T-helper 2 cell treated with Interferon-gamma antibody and Interleukin-4, amounts not matched to agents 5 μg/mL and 100 μg/mL, for 36 hours (primary cell): ENCODE measurements at regions not wholly inside any gene's neighbourhood (a gene's known extent, or its start where the extent isn't known, plus 50 kb on each side); places are given as distances from the start of the nearest gene placed in this dataset.
"Not testable (repeated sequence)": the region's sequence is repeated elsewhere in the genome, so short reads cannot be mapped to it uniquely, and the experiment has no call there.

Source experiments
- DNase-seq: peaks from one replicate; pipeline ENCODE4 v3.0.0; 2021; ENCODE audit warnings: low spot score
- H3K27ac Mint-ChIP-seq: one replicate; pipeline ENCODE4 v1.8.0; 2021; ENCODE audit warnings: mild to moderate bottlenecking, mixed read lengths
- H3K27me3 Mint-ChIP-seq: one replicate; pipeline ENCODE4 v1.8.0; 2021; ENCODE audit warnings: low read depth, mixed read lengths
- H3K36me3 Mint-ChIP-seq: one replicate; pipeline ENCODE4 v1.8.0; 2021; ENCODE audit warnings: low read depth, mixed read lengths
- H3K4me1 Mint-ChIP-seq: one replicate; pipeline ENCODE4 v1.8.0; 2021; ENCODE audit warnings: low read depth, mixed read lengths
- H3K4me3 Mint-ChIP-seq: one replicate; pipeline ENCODE4 v1.8.0; 2022; ENCODE audit warnings: mild to moderate bottlenecking, moderate library complexity, mixed read lengths
- H3K9me3 Mint-ChIP-seq: one replicate; pipeline ENCODE4 v1.8.0; 2021; ENCODE audit warnings: mixed read lengths

DNA sequence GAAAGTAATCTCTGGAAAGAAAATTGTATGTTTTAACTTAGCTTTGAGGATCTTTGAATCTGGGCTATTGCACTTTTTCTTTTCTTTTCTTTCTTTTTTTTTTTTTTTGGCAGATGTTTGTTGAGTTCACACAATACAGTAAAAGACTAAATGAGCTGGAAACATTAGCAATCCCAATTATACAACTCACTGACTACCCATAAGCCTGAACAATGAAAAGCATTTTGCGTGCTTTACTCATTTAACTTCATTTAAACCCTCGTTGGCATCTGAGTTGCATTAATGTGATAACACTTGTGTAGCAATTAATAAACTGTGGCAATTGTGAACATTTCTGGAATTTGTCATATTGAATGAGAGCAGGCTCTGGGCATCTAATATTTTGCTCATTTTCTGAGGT lies 269.4 kb upstream of the RBMS3 start:
- no peak for DNase-seq
- Mint-ChIP-seq H3K27ac (no peak overlapping the region), H3K36me3 (no peaks in the 10 kb centered on the region), H3K27me3 (no peaks in the 10 kb centered on the region), H3K4me1 (no peaks in the 10 kb centered on the region), H3K9me3 (no peaks in the 10 kb centered on the region), H3K4me3 (no peak overlapping the region)

DNA sequence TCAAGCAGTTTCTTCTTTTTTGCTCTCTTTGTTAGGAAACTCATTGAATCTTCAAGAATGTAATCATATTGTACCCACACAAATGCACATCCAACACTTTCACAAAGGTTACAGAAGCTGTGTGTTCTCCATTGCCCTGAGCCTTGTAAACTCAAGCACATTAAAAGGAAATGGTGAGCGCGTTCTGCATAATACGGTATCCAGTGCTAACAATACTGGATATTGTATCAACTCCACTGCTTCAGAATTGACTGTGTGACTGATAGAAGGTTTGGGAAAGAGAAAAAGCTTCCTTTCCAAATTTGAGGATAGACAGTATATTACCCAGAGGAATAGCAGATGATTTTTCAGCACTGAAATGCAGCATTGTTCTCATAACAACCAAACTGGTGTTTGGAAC lies 268.9 kb upstream of the RBMS3 start:
- no peak overlapping the region for H3K4me3 Mint-ChIP-seq
- no peak for DNase-seq
- no peaks in the 10 kb centered on the region for H3K4me1 Mint-ChIP-seq
- no peaks in the 10 kb centered on the region for H3K36me3 Mint-ChIP-seq
- no peak overlapping the region for H3K27ac Mint-ChIP-seq
- H3K27me3 Mint-ChIP-seq, result no peaks in the 10 kb centered on the region
- no peaks in the 10 kb centered on the region for H3K9me3 Mint-ChIP-seq

DNA sequence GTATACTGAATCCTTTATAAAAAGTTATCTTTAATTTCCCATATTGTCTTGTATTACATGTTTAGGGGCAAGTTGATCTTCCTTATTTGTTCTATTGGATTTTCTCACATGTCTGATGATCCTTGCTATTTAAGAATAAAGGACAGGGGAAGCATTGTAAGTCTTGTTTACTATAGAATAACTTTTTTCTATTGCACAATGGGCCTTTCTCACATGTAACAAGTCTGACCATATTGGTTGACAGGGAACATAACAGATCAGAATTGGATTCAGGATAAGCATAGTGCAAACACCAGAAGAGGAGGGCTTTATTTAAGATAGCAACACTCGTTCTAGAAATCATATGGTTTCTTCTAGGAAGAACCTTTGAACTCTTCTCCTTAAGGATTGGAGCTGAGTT lies 257.9 kb upstream of the RBMS3 start:
- H3K4me1 Mint-ChIP-seq, result peaks cover 5% of the 10 kb centered on the region
- no peaks in the 10 kb centered on the region for H3K36me3 Mint-ChIP-seq
- H3K9me3 Mint-ChIP-seq, result peaks cover 10% of the 10 kb centered on the region
- H3K27ac Mint-ChIP-seq, result no peak overlapping the region
- DNase-seq, result no peak
- peaks cover 2% of the 10 kb centered on the region for H3K27me3 Mint-ChIP-seq
- no peak overlapping the region for H3K4me3 Mint-ChIP-seq

DNA sequence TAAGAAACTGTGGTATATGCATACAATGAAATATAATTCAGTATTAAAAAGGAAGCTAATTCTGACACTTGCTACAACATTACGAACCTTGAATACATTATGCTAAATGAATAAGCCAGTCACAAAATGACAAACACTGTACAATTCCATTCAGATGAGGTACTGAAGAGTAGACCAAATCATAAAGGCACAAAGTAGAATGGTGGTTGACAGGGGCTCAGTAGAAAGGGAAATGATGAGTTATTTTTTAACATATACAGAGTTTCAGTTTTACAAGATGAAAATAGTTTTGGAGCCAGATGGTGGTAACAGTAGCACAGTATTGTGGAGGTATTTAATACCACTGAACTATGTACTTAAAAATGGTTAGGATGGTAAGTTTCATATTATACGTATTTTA lies 254.6 kb upstream of the RBMS3 start:
- no peak for DNase-seq
- H3K4me1 Mint-ChIP-seq, result peaks cover 5% of the 10 kb centered on the region
- no peak overlapping the region for H3K4me3 Mint-ChIP-seq
- H3K27me3 Mint-ChIP-seq, result no peaks in the 10 kb centered on the region
- no peak overlapping the region for H3K27ac Mint-ChIP-seq
- H3K36me3 Mint-ChIP-seq, result no peaks in the 10 kb centered on the region
- H3K9me3 Mint-ChIP-seq, result peaks cover 10% of the 10 kb centered on the region

DNA sequence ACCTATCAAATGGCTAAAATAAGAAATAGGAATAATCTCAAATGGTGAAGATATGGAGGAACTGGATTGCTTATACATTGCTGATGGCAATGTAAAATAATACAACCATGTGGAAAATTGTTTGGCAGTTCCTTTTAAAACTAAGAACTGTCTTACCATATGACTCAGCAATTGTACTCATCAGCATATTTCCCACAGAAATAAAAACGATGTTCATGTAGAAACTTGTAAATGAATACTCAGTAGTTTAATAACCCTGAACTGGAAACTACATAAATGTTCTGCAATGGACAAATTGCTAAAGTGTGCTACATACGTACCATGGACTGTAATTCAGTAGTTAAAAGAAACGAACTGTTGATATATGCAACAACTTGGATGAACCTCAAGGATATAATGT lies 253.9 kb upstream of the RBMS3 start:
- H3K4me3 Mint-ChIP-seq, result no peak overlapping the region
- no peaks in the 10 kb centered on the region for H3K36me3 Mint-ChIP-seq
- peaks cover 5% of the 10 kb centered on the region for H3K4me1 Mint-ChIP-seq
- DNase-seq, result no peak
- no peaks in the 10 kb centered on the region for H3K27me3 Mint-ChIP-seq
- peaks cover 10% of the 10 kb centered on the region for H3K9me3 Mint-ChIP-seq
- no peak overlapping the region for H3K27ac Mint-ChIP-seq

DNA sequence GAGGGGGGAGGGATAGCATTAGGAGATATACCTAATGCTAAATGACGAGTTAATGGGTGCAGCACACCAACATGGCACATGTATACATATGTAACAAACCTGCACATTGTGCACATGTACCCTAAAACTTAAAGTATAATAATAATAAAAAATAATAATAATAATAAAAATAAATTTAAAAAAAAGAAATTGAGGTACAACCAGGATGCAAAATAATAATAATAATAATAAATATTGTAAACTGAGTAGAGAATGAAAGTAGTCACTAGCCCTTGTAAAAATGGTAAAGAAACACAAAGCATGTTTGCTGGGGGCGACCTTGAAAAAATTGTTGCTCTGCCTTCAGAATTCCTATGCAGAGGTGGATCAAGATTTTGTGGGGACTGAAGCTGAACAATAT lies 249.7 kb upstream of the RBMS3 start:
- H3K27ac Mint-ChIP-seq, H3K9me3 Mint-ChIP-seq, DNase-seq, H3K4me3 Mint-ChIP-seq, H3K36me3 Mint-ChIP-seq, H3K27me3 Mint-ChIP-seq, H3K4me1 Mint-ChIP-seq: not testable (repeated sequence)

DNA sequence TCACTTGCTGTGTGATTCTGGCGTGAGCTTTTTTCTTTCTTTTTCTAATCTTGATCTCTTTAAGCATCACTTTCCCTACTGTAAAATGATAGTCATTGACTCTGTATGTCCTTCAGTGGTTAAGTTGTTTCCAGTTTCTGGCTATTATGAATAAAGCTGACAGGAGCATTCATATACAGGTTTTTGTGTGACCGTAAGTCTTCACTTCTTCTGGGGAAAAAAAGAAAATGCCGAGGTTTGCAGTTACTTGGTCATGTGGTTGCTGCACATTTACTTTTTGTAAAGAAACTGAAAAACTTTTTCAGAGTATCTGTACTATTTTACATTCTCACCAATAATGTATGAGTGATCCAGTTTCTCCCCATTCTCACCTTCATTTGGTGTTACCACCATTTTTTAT lies 247.4 kb upstream of the RBMS3 start:
- H3K36me3 Mint-ChIP-seq, result no peaks in the 10 kb centered on the region

DNA sequence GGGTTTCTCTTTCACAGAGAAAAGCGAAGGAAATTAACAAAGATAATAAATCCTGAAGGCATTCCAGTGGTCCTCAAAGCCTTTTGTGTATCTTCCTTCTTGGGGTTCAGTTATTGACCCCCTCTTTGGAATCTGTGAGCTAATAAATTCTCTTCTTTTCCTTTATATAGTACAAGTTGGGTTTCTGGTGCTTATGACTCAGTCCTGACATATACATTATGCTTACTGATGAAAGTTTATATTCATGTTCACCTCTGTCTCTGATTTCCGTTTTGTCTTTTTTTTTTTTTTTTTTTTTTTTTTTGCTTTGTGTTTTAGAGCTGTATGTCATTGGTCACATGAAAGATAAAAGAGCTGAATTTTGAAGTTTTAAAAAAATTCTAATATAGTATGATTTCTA lies 230.7 kb upstream of the RBMS3 start:
- Mint-ChIP-seq H3K27me3 (no peaks in the 10 kb centered on the region), H3K27ac (no peak overlapping the region), H3K36me3 (no peaks in the 10 kb centered on the region), H3K4me1 (no peaks in the 10 kb centered on the region), H3K4me3 (no peak overlapping the region), H3K9me3 (peaks cover 20% of the 10 kb centered on the region)
- no peak for DNase-seq

More for the DNA sequence above, 247.4 kb upstream of the RBMS3 start:
- H3K27ac Mint-ChIP-seq, result no peak overlapping the region
- H3K9me3 Mint-ChIP-seq, result no peaks in the 10 kb centered on the region
- no peak for DNase-seq
- no peaks in the 10 kb centered on the region for H3K27me3 Mint-ChIP-seq
- H3K4me1 Mint-ChIP-seq, result no peaks in the 10 kb centered on the region
- no peak overlapping the region for H3K4me3 Mint-ChIP-seq

DNA sequence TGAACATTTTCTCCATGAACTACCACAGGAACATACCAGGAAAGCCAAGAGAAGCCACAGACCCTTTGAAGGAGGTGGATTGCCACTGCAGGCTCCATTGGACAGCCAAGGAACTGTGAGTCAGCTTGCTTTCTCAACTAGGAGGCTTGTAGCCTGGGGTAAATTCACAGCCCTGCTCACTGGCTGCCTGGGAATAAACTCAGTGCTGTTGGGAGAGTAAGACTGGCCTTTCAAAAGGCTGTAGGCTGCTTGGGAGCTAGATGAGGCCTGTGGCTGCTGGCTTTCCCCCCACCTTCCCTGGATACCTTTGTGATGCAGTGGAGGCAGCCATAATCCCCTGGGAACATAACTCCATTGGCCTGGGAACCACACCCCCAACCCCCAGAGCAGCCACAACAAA lies 223.5 kb upstream of the RBMS3 start:
- no peak overlapping the region for H3K27ac Mint-ChIP-seq
- H3K4me1 Mint-ChIP-seq, result no peaks in the 10 kb centered on the region
- H3K36me3 Mint-ChIP-seq, result no peaks in the 10 kb centered on the region
- no peaks in the 10 kb centered on the region for H3K27me3 Mint-ChIP-seq
- no peak overlapping the region for H3K4me3 Mint-ChIP-seq
- peaks cover 28% of the 10 kb centered on the region for H3K9me3 Mint-ChIP-seq
- no peak for DNase-seq

DNA sequence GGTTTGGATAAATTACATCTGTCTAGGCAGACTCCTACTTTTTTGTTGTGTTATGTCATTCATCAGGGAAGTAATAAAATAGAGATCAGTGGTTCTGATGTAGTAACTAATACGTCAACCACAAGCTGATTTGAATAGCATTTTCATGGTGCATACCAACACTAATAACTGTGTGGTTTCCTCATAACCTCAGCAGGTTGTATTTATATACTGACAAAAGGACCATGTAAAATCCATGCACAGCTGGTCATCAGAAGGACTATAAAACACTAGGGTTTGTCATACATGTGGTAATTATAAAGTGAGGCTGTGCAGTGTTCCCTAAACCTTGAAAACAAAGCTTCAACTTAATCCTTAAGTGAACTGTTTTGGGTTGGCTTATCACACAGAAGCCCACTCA lies 216.8 kb upstream of the RBMS3 start:
- Mint-ChIP-seq H3K9me3 (peaks cover 8% of the 10 kb centered on the region), H3K4me3 (no peak overlapping the region), H3K27me3 (no peaks in the 10 kb centered on the region), H3K4me1 (no peaks in the 10 kb centered on the region), H3K36me3 (no peaks in the 10 kb centered on the region), H3K27ac (no peak overlapping the region)
- DNase-seq, result no peak

DNA sequence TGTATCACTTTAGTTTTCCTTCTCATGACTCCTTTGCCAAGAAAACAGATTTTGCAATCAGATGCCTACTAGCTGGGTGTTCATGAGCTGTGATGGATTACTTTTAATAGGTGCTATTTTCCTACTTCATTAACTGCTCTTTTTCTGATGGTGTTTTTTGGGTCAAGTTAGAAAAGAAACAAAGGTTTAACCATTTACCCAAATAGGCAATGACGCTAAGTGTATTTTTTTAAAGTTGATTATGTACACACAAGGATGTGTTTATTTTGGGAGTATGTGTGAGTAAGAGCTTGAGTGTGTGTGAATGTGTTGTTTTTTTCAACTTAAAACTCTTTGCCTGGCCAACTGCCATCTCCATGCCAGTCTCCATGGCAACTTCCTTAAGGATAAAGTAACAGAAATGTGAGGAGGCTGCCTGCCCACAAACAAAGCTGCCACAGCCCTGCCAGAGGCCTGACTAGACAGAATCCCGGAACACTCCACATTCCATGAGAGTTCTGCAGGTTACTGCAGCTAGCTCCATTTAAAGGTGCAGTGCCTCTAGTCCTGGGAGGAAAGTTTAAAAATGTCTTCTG lies 215.6 kb upstream of the RBMS3 start:
- no peak overlapping the region for H3K27ac Mint-ChIP-seq
- no peaks in the 10 kb centered on the region for H3K36me3 Mint-ChIP-seq
- peaks cover under 1% of the 10 kb centered on the region for H3K9me3 Mint-ChIP-seq
- no peak for DNase-seq
- H3K27me3 Mint-ChIP-seq, result no peaks in the 10 kb centered on the region
- no peak overlapping the region for H3K4me3 Mint-ChIP-seq
- H3K4me1 Mint-ChIP-seq, result no peaks in the 10 kb centered on the region

DNA sequence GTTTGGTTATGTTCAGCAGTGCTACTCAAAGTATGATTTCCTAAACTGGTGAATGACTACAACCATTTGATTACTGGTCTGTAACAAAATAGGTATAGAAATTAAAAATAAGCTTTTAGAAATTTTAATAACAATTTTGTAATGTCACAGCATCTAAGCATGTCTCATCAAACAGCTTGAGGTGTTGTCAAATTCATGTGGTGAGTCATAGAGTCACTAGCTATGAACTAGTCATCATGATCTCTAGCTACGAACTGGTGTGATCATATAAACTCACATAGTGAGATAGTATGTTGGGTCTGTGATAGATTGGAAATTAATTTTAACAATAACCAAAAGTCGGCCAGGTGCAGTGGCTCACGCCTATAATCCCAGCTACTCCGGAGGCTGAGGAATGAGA lies 213.9 kb upstream of the RBMS3 start:
- no peaks in the 10 kb centered on the region for H3K36me3 Mint-ChIP-seq

DNA sequence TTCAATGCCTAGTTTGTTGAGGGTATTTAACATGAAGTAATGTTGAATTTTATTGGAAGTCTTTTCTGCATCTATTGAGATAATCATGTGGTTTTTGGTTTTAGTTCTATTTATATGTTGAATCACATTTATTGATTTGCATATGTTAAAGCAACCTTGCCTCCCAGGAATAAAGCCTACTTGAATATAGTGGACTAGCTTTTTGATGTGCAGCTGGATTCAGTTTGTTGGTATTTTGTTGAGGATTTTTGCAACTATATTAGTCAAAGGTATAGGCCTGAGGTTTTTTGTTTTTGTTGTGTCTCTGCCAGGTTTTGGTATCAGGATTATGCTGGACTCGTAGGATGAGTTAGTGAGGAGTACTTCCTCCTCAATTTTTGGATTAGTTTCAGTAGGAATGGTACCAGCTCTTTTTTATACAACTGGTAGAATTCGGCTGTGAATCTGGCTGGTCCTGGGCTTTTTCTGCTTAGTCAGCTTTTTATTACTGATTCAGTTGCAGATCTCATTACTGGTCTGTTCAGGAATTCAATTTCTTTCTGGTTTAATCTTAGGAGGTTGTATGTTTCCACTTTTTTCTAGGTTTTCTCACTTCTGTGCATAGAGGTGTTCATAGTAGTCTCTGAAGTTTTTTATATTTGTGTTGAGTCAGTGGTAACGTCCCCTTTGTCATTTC lies 209.8 kb upstream of the RBMS3 start:
- H3K4me1 Mint-ChIP-seq, result no peaks in the 10 kb centered on the region
- H3K27ac Mint-ChIP-seq, result no peak overlapping the region
- H3K27me3 Mint-ChIP-seq, result no peaks in the 10 kb centered on the region
- H3K4me3 Mint-ChIP-seq, result no peak overlapping the region
- DNase-seq, result no peak
- no peaks in the 10 kb centered on the region for H3K36me3 Mint-ChIP-seq
- H3K9me3 Mint-ChIP-seq, result peaks cover 12% of the 10 kb centered on the region

More for the DNA sequence above, 213.9 kb upstream of the RBMS3 start:
- DNase-seq, result no peak
- no peak overlapping the region for H3K27ac Mint-ChIP-seq
- no peak overlapping the region for H3K4me3 Mint-ChIP-seq
- H3K27me3 Mint-ChIP-seq, result no peaks in the 10 kb centered on the region
- H3K9me3 Mint-ChIP-seq, result peaks cover 7% of the 10 kb centered on the region
- H3K4me1 Mint-ChIP-seq, result no peaks in the 10 kb centered on the region

DNA sequence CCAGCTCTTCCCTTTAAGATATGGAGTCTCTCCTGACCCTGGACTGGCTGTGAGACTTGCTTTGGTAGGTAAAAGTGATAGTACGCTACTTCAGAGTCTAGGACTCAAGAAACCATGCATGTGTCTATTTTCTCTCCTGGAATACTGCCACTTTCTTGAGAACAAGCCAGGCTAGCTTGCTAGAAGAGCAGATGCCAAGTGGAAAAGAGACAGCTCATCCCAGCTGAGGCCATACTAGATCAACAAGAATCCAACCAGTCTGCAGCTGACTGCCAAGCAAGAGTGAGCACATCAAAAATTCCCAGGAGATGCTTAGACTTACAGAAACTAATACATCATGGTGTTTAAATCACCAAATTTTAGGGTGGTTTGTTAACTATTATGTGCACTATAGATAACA lies 208.3 kb upstream of the RBMS3 start:
- DNase-seq, result no peak
- H3K27me3 Mint-ChIP-seq, result no peaks in the 10 kb centered on the region

DNA sequence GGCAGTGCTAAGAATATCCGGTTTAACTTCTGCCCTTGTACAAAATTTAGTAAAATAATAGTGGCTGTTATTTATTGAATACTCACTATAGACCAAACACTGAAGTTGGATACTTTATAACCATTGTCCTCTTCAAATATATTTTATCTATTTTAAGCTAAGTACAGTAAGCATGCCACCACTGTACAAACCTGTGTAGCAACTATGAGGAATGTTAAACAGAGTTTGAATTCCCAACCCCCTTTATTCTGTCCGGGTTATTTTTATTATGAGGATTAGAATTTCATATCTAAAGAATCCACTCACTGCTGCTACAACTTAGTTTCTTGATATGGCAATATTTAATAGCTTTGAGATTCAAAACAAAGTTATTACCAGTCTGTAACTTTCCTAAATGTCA lies 203.5 kb upstream of the RBMS3 start:
- Mint-ChIP-seq H3K9me3 (peaks cover 7% of the 10 kb centered on the region), H3K27me3 (no peaks in the 10 kb centered on the region), H3K4me1 (no peaks in the 10 kb centered on the region), H3K4me3 (no peak overlapping the region), H3K27ac (no peak overlapping the region), H3K36me3 (no peaks in the 10 kb centered on the region)
- no peak for DNase-seq

More for the DNA sequence above, 208.3 kb upstream of the RBMS3 start:
- Mint-ChIP-seq H3K9me3 (peaks cover 12% of the 10 kb centered on the region), H3K27ac (no peak overlapping the region), H3K4me3 (no peak overlapping the region), H3K36me3 (no peaks in the 10 kb centered on the region), H3K4me1 (no peaks in the 10 kb centered on the region)
